Stimulated activated CD8-positive, alpha-beta memory T cell treated with anti-CD3 and anti-CD28 coated beads, Interleukin-7, amount 100 ng/mL, for 1 hour (primary cell): ENCODE measurements at regions not wholly inside any gene's neighbourhood (a gene's known extent, or its start where the extent isn't known, plus 50 kb on each side); places are given as distances from the start of the nearest gene placed in this dataset.
"Not testable (repeated sequence)": the region's sequence is repeated elsewhere in the genome, so short reads cannot be mapped to it uniquely, and the experiment has no call there.

Experiments
- DNase-seq, 2 donors: peaks; one replicate each; pipeline ENCODE4 v3.0.0-alpha.2; 2020; ENCODE audit warnings: low read depth in 2 of 2

GRCh38 chr10:119996944-119997343, 104.4 kb downstream of the SEC23IP start:
- no peak for DNase-seq

GRCh38 chr10:119997429-119997828, 104.9 kb downstream of the SEC23IP start:
- no peak for DNase-seq

GRCh38 chr10:120002785-120003184, 110.3 kb downstream of the SEC23IP start:
- DNase-seq, result no peak

GRCh38 chr10:120005207-120006201, 113.0 kb downstream of the SEC23IP start:
- DNase-seq, result no peak

GRCh38 chr10:120007261-120007660, 114.7 kb downstream of the SEC23IP start:
- DNase-seq, result no peak

GRCh38 chr10:120011359-120012130, 119.0 kb downstream of the SEC23IP start:
- no peak for DNase-seq

- no peak for DNase-seq
Measured at GRCh38 chr10:120012131-120012400, 119.5 kb downstream of the SEC23IP start.

GRCh38 chr10:120012566-120012965, 120.0 kb downstream of the SEC23IP start:
- DNase-seq, result no peak

- DNase-seq, result no peak
Measured at GRCh38 chr10:120014031-120014430, 121.5 kb downstream of the SEC23IP start.

- no peak for DNase-seq
Measured at GRCh38 chr10:120015064-120015463, 122.5 kb downstream of the SEC23IP start.

GRCh38 chr10:120016906-120017305, 124.4 kb downstream of the SEC23IP start:
- no peak for DNase-seq

GRCh38 chr10:120017733-120018417, 125.3 kb downstream of the SEC23IP start:
- DNase-seq, result no peak

GRCh38 chr10:120018695-120019094, 126.2 kb downstream of the SEC23IP start:
- DNase-seq, result no peak

GRCh38 chr10:120019568-120019967, 127.0 kb downstream of the SEC23IP start:
- no peak for DNase-seq

GRCh38 chr10:120022357-120022756, 129.8 kb downstream of the SEC23IP start:
- DNase-seq, result no peak

GRCh38 chr10:120034236-120034635, 141.7 kb downstream of the SEC23IP start:
- DNase-seq, result no peak

GRCh38 chr10:120039046-120039445, 146.5 kb downstream of the SEC23IP start:
- DNase-seq, result no peak

- DNase-seq, result no peak
Measured at GRCh38 chr10:120039826-120040225, 147.3 kb downstream of the SEC23IP start.

GRCh38 chr10:120041807-120042559, 149.5 kb downstream of the SEC23IP start:
- no peak for DNase-seq

- no peak for DNase-seq
Measured at GRCh38 chr10:120042705-120043104, 150.2 kb downstream of the SEC23IP start.

GRCh38 chr10:120047373-120047772, 154.8 kb downstream of the SEC23IP start:
- not testable (repeated sequence) for DNase-seq

- no peak for DNase-seq
Measured at GRCh38 chr10:120047926-120048325, 155.4 kb downstream of the SEC23IP start.
